Transverse colon (tissue), 4 donors: ENCODE measurements at regions not wholly inside any gene's neighbourhood (a gene's known extent, or its start where the extent isn't known, plus 50 kb on each side); places are given as distances from the start of the nearest gene placed in this dataset.

ENCODE experiments used
- CTCF ChIP-seq, 5 experiments: fragments of 200-600 bp in 3 of 5; fragments of 450-650 bp in 2 of 5; sonication (generic) in 3 of 5; IDR thresholded peaks; 1 replicate in 2 of 5; 2 replicates in 3 of 5; pipeline ENCODE4 v1.5.1; 2016 to 2017; ENCODE audit warnings: antibody characterized with exemption in 5 of 5, inconsistent platforms in 3 of 5, mild to moderate bottlenecking in 2 of 5, moderate library complexity in 1 of 5
- POLR2A ChIP-seq: fragments of 450-650 bp; IDR thresholded peaks from one replicate; pipeline ENCODE4 v1.6.1; 2016; ENCODE audit warnings: antibody characterized with exemption, mild to moderate bottlenecking, moderate library complexity
- POLR2AphosphoS5 ChIP-seq, 3 donors: sonication (generic); formaldehyde crosslinking; IDR thresholded peaks; one replicate each; pipeline ENCODE4 v1.6.1; 2016; ENCODE audit warnings: antibody characterized with exemption in 3 of 3

GRCh38 chr18:56469582-56469981 is 168.8 kb downstream of the TXNL1 start:
- no peak for TF ChIP-seq CTCF (IDR thresholded peaks at IDR 0.05)
- TF ChIP-seq POLR2AphosphoS5 (IDR thresholded peaks at IDR 0.05), result no peak
- no peak for TF ChIP-seq POLR2A
